HepG2 (cell line): ENCODE measurements at regions not wholly inside any gene's neighbourhood (a gene's known extent, or its start where the extent isn't known, plus 50 kb on each side); places are given as distances from the start of the nearest gene placed in this dataset.

Experiments
- ATAC-seq: fragments of 200-7000 bp; cut with Tn5 transposase; 3 replicates; pipeline ENCODE4 v1.9.1; 2020; ENCODE audit warnings: mild to moderate bottlenecking, moderate library complexity
- BruUV-seq: library from RNA; stranded (reverse); fragments of 400-500 nt; replicated peaks from 2 replicates; lab custom pipeline; 2021; lab: Mats Ljungman, UMichigan
- CTCF ChIA-PET: fragments of 300-600 bp; formaldehyde crosslinking; extraction: SDS; loops from one replicate; lab custom pipeline; 2021; ENCODE audit warnings: low total read pairs, inconsistent platforms, low intra/inter-chr PET ratio; lab: Yijun Ruan, JAX
- POLR2A ChIA-PET: fragments of 350-600 bp; sonication (Branson Sonifier 250); formaldehyde crosslinking; loops from one replicate; lab custom pipeline; 2020; ENCODE audit warnings: antibody characterized with exemption, inconsistent platforms; lab: Yijun Ruan, JAX
- DNase-seq: peaks from one replicate; pipeline ENCODE4 v3.0.0-alpha.2; 2015; ENCODE audit warnings: low spot score
- FAIRE-seq: peaks from 3 replicates; lab custom pipeline; 2011; peaks lifted over from hg19 to GRCh38; lab: Jason Lieb, UNC
- H2AFZ ChIP-seq: one replicate; pipeline ENCODE4 v1.6.1; 2011; ENCODE audit warnings: low read length, inconsistent platforms
- H3K27ac ChIP-seq: fragments of 300-600 bp; 3 replicates; pipeline ENCODE4 v1.8.0; 2011; ENCODE audit warnings: mixed run types, mild to moderate bottlenecking, mixed read lengths, low read length, inconsistent platforms; ENCODE audit not compliant: insufficient read depth; ENCODE audit errors: extremely low read length
- H3K27me3 ChIP-seq, 2 experiments: fragments of 200-600 bp in 1 of 2; 2 replicates in 1 of 2; 3 replicates in 1 of 2; pipeline versions ENCODE4 v1.6.0 to v1.8.0; 2011; ENCODE audit warnings: low read length in 2 of 2, mild to moderate bottlenecking in 2 of 2, moderate library complexity in 2 of 2, inconsistent platforms in 1 of 2; ENCODE audit not compliant: insufficient read depth in 2 of 2, control insufficient read depth in 1 of 2
- H3K36me3 ChIP-seq, 2 experiments: fragments of 200-600 bp in 1 of 2; replicated peaks in 1 of 2; 2 replicates in 1 of 2; 3 replicates in 1 of 2; pipeline versions ENCODE4 v1.5.1 to v1.8.0; 2011; ENCODE audit warnings: low read length in 2 of 2, inconsistent platforms in 1 of 2; ENCODE audit not compliant: insufficient read depth in 2 of 2, control insufficient read depth in 1 of 2
- H3K4me1 ChIP-seq: 2 replicates; pipeline ENCODE4 v1.5.1; 2012; ENCODE audit warnings: low read length, inconsistent platforms; ENCODE audit not compliant: insufficient read depth
- H3K4me2 ChIP-seq: 2 replicates; pipeline ENCODE4 v1.6.0; 2011; ENCODE audit warnings: low read depth, low read length, inconsistent platforms
- H3K4me3 ChIP-seq, 3 experiments: fragments of 200-600 bp in 1 of 3; sonication (generic), shearing (Covaris generic) in 1 of 3; replicated peaks in 1 of 3; 2 replicates each; pipeline ENCODE4 v1.5.1; 2011 to 2016; ENCODE audit warnings: low read length in 3 of 3, inconsistent platforms in 2 of 3, low read depth in 2 of 3, mild to moderate bottlenecking in 2 of 3, control low read depth in 1 of 3, mixed read lengths in 1 of 3; ENCODE audit not compliant: insufficient read depth in 1 of 3
- H3K79me2 ChIP-seq: one replicate; pipeline ENCODE4 v1.6.1; 2011; ENCODE audit warnings: low read length, inconsistent platforms; ENCODE audit not compliant: insufficient read depth
- H3K9ac ChIP-seq: 2 replicates; pipeline ENCODE4 v1.6.0; 2011; ENCODE audit warnings: mild to moderate bottlenecking, low read depth, low read length, inconsistent platforms; ENCODE audit not compliant: insufficient read depth
- H3K9me3 ChIP-seq: 2 replicates; pipeline ENCODE4 v1.5.1; 2012; ENCODE audit warnings: mild to moderate bottlenecking, low read length
- H4K20me1 ChIP-seq: 2 replicates; pipeline ENCODE4 v1.6.0; 2011; ENCODE audit warnings: inconsistent platforms, mild to moderate bottlenecking, low read length, moderate library complexity; ENCODE audit not compliant: insufficient read depth
- CEBPZ ChIP-seq: IDR thresholded peaks from 2 replicates; pipeline ENCODE4 v1.6.1; 2012; ENCODE audit warnings: low read length, improper control_type of control experiment
- GMEB1 ChIP-seq: sonication (generic); formaldehyde crosslinking; IDR thresholded peaks from 2 replicates; pipeline ENCODE4 v1.5.1; 2020; ENCODE audit warnings: missing genetic modification reagents, mild to moderate bottlenecking, borderline replicate concordance
- KDM5B ChIP-seq: sonication (generic); formaldehyde crosslinking; IDR thresholded peaks from 2 replicates; pipeline ENCODE4 v1.4.0; 2020; ENCODE audit warnings: missing genetic modification reagents, mild to moderate bottlenecking, borderline replicate concordance
- MTA1 ChIP-seq: sonication (generic); formaldehyde crosslinking; IDR thresholded peaks from 2 replicates; pipeline ENCODE4 v1.4.0; 2020; ENCODE audit warnings: missing genetic modification reagents, mild to moderate bottlenecking, borderline replicate concordance
- MTF1 ChIP-seq: sonication (generic); formaldehyde crosslinking; IDR thresholded peaks from 2 replicates; pipeline ENCODE4 v1.5.0; 2020; ENCODE audit warnings: missing genetic modification reagents
- NFKB2 ChIP-seq: sonication (generic); formaldehyde crosslinking; IDR thresholded peaks from 2 replicates; pipeline ENCODE4 v1.4.0; 2020; ENCODE audit warnings: missing genetic modification reagents, borderline replicate concordance
- TBP ChIP-seq: sonication (generic); formaldehyde crosslinking; IDR thresholded peaks from 2 replicates; pipeline ENCODE4 v1.5.0; 2020; ENCODE audit warnings: missing genetic modification reagents
- TCF7L2 ChIP-seq: IDR thresholded peaks from 2 replicates; pipeline ENCODE4 v1.6.1; 2011; ENCODE audit warnings: mild to moderate bottlenecking, low read depth, low read length, moderate library complexity
- ZBTB7A ChIP-seq: sonication (generic); formaldehyde crosslinking; IDR thresholded peaks from 2 replicates; pipeline ENCODE4 v1.8.0; 2022; ENCODE audit warnings: mild to moderate bottlenecking, missing genetic modification reagents
- ZC3H4 ChIP-seq: sonication (generic); formaldehyde crosslinking; IDR thresholded peaks from 2 replicates; pipeline ENCODE4 v1.4.0; 2020; ENCODE audit warnings: missing genetic modification reagents, borderline replicate concordance
- ZNF18 ChIP-seq: sonication (generic); formaldehyde crosslinking; IDR thresholded peaks from 2 replicates; pipeline ENCODE4 v1.8.0; 2022; ENCODE audit warnings: mild to moderate bottlenecking, missing genetic modification reagents; ENCODE audit not compliant: insufficient replicate concordance
- ZNF510 ChIP-seq: sonication (generic); formaldehyde crosslinking; IDR thresholded peaks from 2 replicates; pipeline ENCODE4 v1.4.0; 2020; ENCODE audit warnings: low read depth, mild to moderate bottlenecking, missing genetic modification reagents
- ZNF567 ChIP-seq: sonication (generic); formaldehyde crosslinking; IDR thresholded peaks from 2 replicates; pipeline ENCODE4 v1.8.1; 2023; ENCODE audit warnings: mild to moderate bottlenecking, missing genetic modification reagents, borderline replicate concordance
- ZNF678 ChIP-seq: sonication (generic); formaldehyde crosslinking; IDR thresholded peaks from 2 replicates; pipeline ENCODE4 v1.4.0; 2020; ENCODE audit warnings: mild to moderate bottlenecking, missing genetic modification reagents
- ZNF691 ChIP-seq: sonication (generic); formaldehyde crosslinking; IDR thresholded peaks from 2 replicates; pipeline ENCODE4 v1.4.0; 2020; ENCODE audit warnings: missing genetic modification reagents, low read depth, mild to moderate bottlenecking, borderline replicate concordance
- ZNF746 ChIP-seq: sonication (generic); formaldehyde crosslinking; IDR thresholded peaks from 2 replicates; pipeline ENCODE4 v1.8.0; 2022; ENCODE audit warnings: mild to moderate bottlenecking, missing genetic modification reagents
- ZSCAN21 ChIP-seq: sonication (generic); formaldehyde crosslinking; IDR thresholded peaks from 2 replicates; pipeline ENCODE4 v1.8.0; 2022; ENCODE audit warnings: mild to moderate bottlenecking, missing genetic modification reagents, moderate library complexity, borderline replicate concordance
- WGBS: methylation state at CpG from one replicate; pipeline ENCODE4 v1.1.6; 2017; ENCODE audit warnings: low lambda C conversion rate; 5-methylcytosine and 5-hydroxymethylcytosine counted together
- in situ Hi-C: cut with HindIII; loops from 2 replicates; pipeline ENCODE4 v1.10.0; 2017; ENCODE audit warnings: low pct_unique_long_range_greater_than_20kb; ENCODE audit not compliant: extremely low pct_ligation_motif_present
- intact Hi-C: fragments of 100-400 bp; cut with micrococcal nuclease; formaldehyde crosslinking; loops from one replicate; pipeline ENCODE4 v1.10.0; 2022; ENCODE audit not compliant: unreplicated experiment

GRCh38 chr15:93505506-93505905 lies 416.5 kb upstream of the RGMA start:
- in situ Hi-C loops = no loop called here
- DNase-seq = no peak
- ChIA-PET CTCF (no interaction called here), POLR2A (no interaction called here)
- WGBS = 47% methylated on average over 8 of the region's 16 CpGs
- no peaks in the 10 kb centered on the region for H3K79me2 ChIP-seq
- H3K36me3 ChIP-seq = no peaks in the 10 kb centered on the region
- no peaks in the 10 kb centered on the region for H3K9me3 ChIP-seq
- H3K27me3 ChIP-seq = no peaks in the 10 kb centered on the region; a peak in 1 of 5 replicates
- H3K4me1 ChIP-seq = no peaks in the 10 kb centered on the region
- H2AFZ ChIP-seq = no peak overlapping the region
- no peak for FAIRE-seq
- intact Hi-C loops = no loop called here
- no TSS peak for BruUV-seq
- no peak overlapping the region for H3K27ac ChIP-seq
- TF ChIP-seq MTA1 (CRISPR knock-in tag) (no peak), ZNF691 (no peak), ZSCAN21 (CRISPR knock-in tag) (no peak), ZNF567 (CRISPR knock-in tag) (no peak), TBP (CRISPR knock-in tag) (no peak), ZNF18 (CRISPR knock-in tag) (no peak), ZNF510 (CRISPR knock-in tag) (no peak), NFKB2 (no peak), ZBTB7A (no peak), ZNF678 (CRISPR knock-in tag) (no peak), TCF7L2 (no peak), KDM5B (CRISPR knock-in tag) (no peak), MTF1 (CRISPR knock-in tag) (no peak), ZC3H4 (no peak), ZNF746 (CRISPR knock-in tag) (no peak), GMEB1 (CRISPR knock-in tag) (no peak), CEBPZ (no peak)
- TF ChIP-seq, all 625 proteins: peak for 0
- Histone ChIP-seq H3K9ac (no peak overlapping the region), H4K20me1 (no peaks in the 10 kb centered on the region), H3K4me2 (no peak overlapping the region), H3K4me3 (no peak overlapping the region)
- ATAC-seq = no peak
